HG03103 (cell line): ENCODE measurements at regions not wholly inside any gene's neighbourhood (a gene's known extent, or its start where the extent isn't known, plus 50 kb on each side); places are given as distances from the start of the nearest gene placed in this dataset.
"Not testable (repeated sequence)": the region's sequence is repeated elsewhere in the genome, so short reads cannot be mapped to it uniquely, and the experiment has no call there.

Source experiments
- ATAC-seq: cut with Tn5 transposase; IDR thresholded peaks from one replicate; pipeline ENCODE4 v1.9.1; 2021; ENCODE audit warnings: low read depth; ENCODE audit not compliant: unreplicated experiment

- no peak for ATAC-seq
These were observed 353.9 kb upstream of the KCNMB2 start for GRCh38 chr3:178182337-178182779.

GRCh38 chr3:178184833-178185232 is 351.4 kb upstream of the KCNMB2 start:
- no peak for ATAC-seq

GRCh38 chr3:178186666-178187065 is 349.6 kb upstream of the KCNMB2 start:
- no peak for ATAC-seq

GRCh38 chr3:178189854-178190253 is 346.4 kb upstream of the KCNMB2 start:
- ATAC-seq: no peak

GRCh38 chr3:178193846-178194245 is 342.4 kb upstream of the KCNMB2 start:
- no peak for ATAC-seq

- no peak for ATAC-seq
These were observed 341.7 kb upstream of the KCNMB2 start for GRCh38 chr3:178194539-178194938.

GRCh38 chr3:178195824-178196223 is 340.4 kb upstream of the KCNMB2 start:
- ATAC-seq: no peak

GRCh38 chr3:178198329-178198728 is 337.9 kb upstream of the KCNMB2 start:
- ATAC-seq: no peak

- ATAC-seq: no peak
These were observed 335.9 kb upstream of the KCNMB2 start for GRCh38 chr3:178200316-178200715.

GRCh38 chr3:178201714-178202113 is 334.5 kb upstream of the KCNMB2 start:
- no peak for ATAC-seq

- ATAC-seq: no peak
These were observed 334.0 kb upstream of the KCNMB2 start for GRCh38 chr3:178202194-178202593.

- ATAC-seq: no peak
These were observed 333.1 kb upstream of the KCNMB2 start for GRCh38 chr3:178203165-178203564.

- ATAC-seq: no peak
These were observed 332.6 kb upstream of the KCNMB2 start for GRCh38 chr3:178203650-178204049.

GRCh38 chr3:178205740-178206139 is 330.5 kb upstream of the KCNMB2 start:
- ATAC-seq: no peak

- no peak for ATAC-seq
These were observed 329.7 kb upstream of the KCNMB2 start for GRCh38 chr3:178206521-178206920.

- not testable (repeated sequence) for ATAC-seq
These were observed 329.1 kb upstream of the KCNMB2 start for GRCh38 chr3:178207161-178207560.

- ATAC-seq: not testable (repeated sequence)
These were observed 328.6 kb upstream of the KCNMB2 start for GRCh38 chr3:178207627-178208026.

- ATAC-seq: not testable (repeated sequence)
These were observed 327.1 kb upstream of the KCNMB2 start for GRCh38 chr3:178209116-178209515.

GRCh38 chr3:178209618-178210017 is 326.6 kb upstream of the KCNMB2 start:
- ATAC-seq: not testable (repeated sequence)

GRCh38 chr3:178211086-178211485 is 325.1 kb upstream of the KCNMB2 start:
- not testable (repeated sequence) for ATAC-seq

GRCh38 chr3:178217479-178217878 is 318.8 kb upstream of the KCNMB2 start:
- no peak for ATAC-seq

- no peak for ATAC-seq
These were observed 318.0 kb upstream of the KCNMB2 start for GRCh38 chr3:178218231-178218630.

GRCh38 chr3:178219661-178220060 is 316.6 kb upstream of the KCNMB2 start:
- not testable (repeated sequence) for ATAC-seq
